GM12878 (cell line): ENCODE measurements at regions not wholly inside any gene's neighbourhood (a gene's known extent, or its start where the extent isn't known, plus 50 kb on each side); places are given as distances from the start of the nearest gene placed in this dataset.

Experiments used
- ATAC-seq: fragments of 200-7000 bp; cut with Tn5 transposase; 3 replicates; pipeline ENCODE4 v1.9.1; 2020; ENCODE audit warnings: mild to moderate bottlenecking, moderate library complexity
- BruUV-seq: library from RNA; stranded (reverse); fragments of 400-500 nt; replicated peaks from 2 replicates; lab custom pipeline; 2021; lab: Mats Ljungman, UMichigan
- CTCF ChIA-PET: fragments of 300-600 bp; sonication (Branson Sonifier 250); formaldehyde crosslinking; extraction: SDS; loops from one replicate; lab custom pipeline; 2021; ENCODE audit warnings: inconsistent platforms; lab: Yijun Ruan, JAX
- POLR2A ChIA-PET: fragments of 350-600 bp; formaldehyde crosslinking; extraction: SDS; loops from one replicate; lab custom pipeline; 2021; ENCODE audit warnings: inconsistent platforms; lab: Charles Lee
- RAD21 ChIA-PET: fragments of 300-600 bp; sonication (Branson Sonifier 250); formaldehyde crosslinking; loops from one replicate; lab custom pipeline; 2023; ENCODE audit warnings: antibody characterized with exemption; ENCODE audit not compliant: unreplicated experiment; lab: Charles Lee
- SMC1A ChIA-PET: fragments of 300-600 bp; sonication (Branson Sonifier 250); formaldehyde crosslinking; loops from one replicate; lab custom pipeline; 2023; ENCODE audit not compliant: unreplicated experiment, uncharacterized antibody; lab: Charles Lee
- DNase-seq: peaks from one replicate; pipeline ENCODE4 v3.0.0-alpha.2; 2011; ENCODE audit warnings: low read depth, low spot score
- FAIRE-seq: peaks from 3 replicates; lab custom pipeline; 2011; peaks lifted over from hg19 to GRCh38; lab: Jason Lieb, UNC
- H2AFZ ChIP-seq: 2 replicates; pipeline ENCODE4 v1.6.0; 2011; ENCODE audit warnings: low read depth, low read length, control low read depth; ENCODE audit not compliant: control insufficient read depth
- H3K27ac ChIP-seq: 2 replicates; pipeline ENCODE4 v1.5.1; 2011; ENCODE audit warnings: control low read depth; ENCODE audit not compliant: control insufficient read depth, insufficient read depth
- H3K27me3 ChIP-seq, 2 experiments: replicated peaks in 1 of 2; 2 replicates each; pipeline versions ENCODE4 v1.6.0 to v1.6.1; 2011; ENCODE audit warnings: low read length in 1 of 2; ENCODE audit not compliant: control insufficient read depth in 2 of 2, insufficient read depth in 2 of 2
- H3K36me3 ChIP-seq, 2 experiments: 2 replicates each; pipeline ENCODE4 v1.5.1; 2011; ENCODE audit warnings: low read length in 1 of 2; ENCODE audit not compliant: control insufficient read depth in 2 of 2, insufficient read depth in 2 of 2
- H3K4me1 ChIP-seq: 2 replicates; pipeline ENCODE4 v1.6.1; 2011; ENCODE audit warnings: mild to moderate bottlenecking, low read length, moderate library complexity, mixed read lengths; ENCODE audit not compliant: control insufficient read depth, insufficient read depth
- H3K4me2 ChIP-seq: 2 replicates; pipeline ENCODE4 v1.6.0; 2011; ENCODE audit warnings: control low read depth; ENCODE audit not compliant: control insufficient read depth, insufficient read depth
- H3K4me3 ChIP-seq: fragments of 200-600 bp; sonication (generic); 2 replicates; pipeline ENCODE4 v1.5.1; 2016
- H3K79me2 ChIP-seq: 2 replicates; pipeline ENCODE4 v1.6.0; 2011; ENCODE audit warnings: low read length; ENCODE audit not compliant: control insufficient read depth, insufficient read depth
- H3K9ac ChIP-seq: 2 replicates; pipeline ENCODE4 v1.8.0; 2011; ENCODE audit warnings: low read length, control low read depth, mixed read lengths; ENCODE audit not compliant: control insufficient read depth, insufficient read depth
- H3K9me3 ChIP-seq: replicated peaks from 3 replicates; pipeline ENCODE4 v1.5.1; 2011; ENCODE audit warnings: mild to moderate bottlenecking, low read length; ENCODE audit not compliant: control insufficient read depth, insufficient read depth
- H4K20me1 ChIP-seq: 2 replicates; pipeline ENCODE4 v1.6.0; 2011; ENCODE audit not compliant: control insufficient read depth, insufficient read depth
- BCL11A ChIP-seq: IDR thresholded peaks from 2 replicates; pipeline ENCODE4 v1.6.1; 2011; ENCODE audit warnings: low read depth, low read length
- CBX5 ChIP-seq: sonication (generic); IDR thresholded peaks from 2 replicates; pipeline ENCODE4 v1.6.1; 2016; ENCODE audit warnings: low read depth, moderate library complexity, mild to moderate bottlenecking, inconsistent platforms
- E4F1 ChIP-seq: fragments of 450-650 bp; IDR thresholded peaks from 2 replicates; pipeline ENCODE4 v1.6.1; 2018; ENCODE audit warnings: borderline replicate concordance, mild to moderate bottlenecking; ENCODE audit not compliant: partially characterized antibody
- EGR1 ChIP-seq, 2 experiments: IDR thresholded peaks; 1 replicate in 1 of 2; 2 replicates in 1 of 2; pipeline ENCODE4 v1.6.1; 2011 to 2012; ENCODE audit warnings: low read depth in 2 of 2, low read length in 2 of 2, borderline replicate concordance in 1 of 2, mild to moderate bottlenecking in 1 of 2, moderate library complexity in 1 of 2
- SUZ12 ChIP-seq: fragments of 200-600 bp; sonication (generic); IDR thresholded peaks from one replicate; pipeline ENCODE4 v1.6.1; 2018; ENCODE audit warnings: antibody characterized with exemption, mild to moderate bottlenecking; ENCODE audit not compliant: unreplicated experiment
- TCF12 ChIP-seq: IDR thresholded peaks from 2 replicates; pipeline ENCODE4 v1.6.1; 2011; ENCODE audit warnings: low read depth, mild to moderate bottlenecking, low read length
- ZNF217 ChIP-seq: fragments of 450-650 bp; IDR thresholded peaks from 2 replicates; pipeline ENCODE4 v1.6.1; 2017; ENCODE audit warnings: antibody characterized with exemption, mild to moderate bottlenecking
- WGBS: methylation state at CpG from one replicate; pipeline ENCODE4 v1.1.6; 2016; ENCODE audit warnings: low lambda C conversion rate; ENCODE audit not compliant: insufficient replicate concordance, insufficient coverage; ENCODE audit errors: missing lambda C conversion rate; 5-methylcytosine and 5-hydroxymethylcytosine counted together
- in situ Hi-C: fragments of 300-500 bp; cut with MboI; formaldehyde crosslinking; loops from 9 replicates; pipeline ENCODE4 v1.14.3; 2018; ENCODE audit warnings: mixed read lengths
- intact Hi-C: fragments of 100-400 bp; cut with micrococcal nuclease; formaldehyde crosslinking; loops from one replicate; pipeline ENCODE4 v1.14.2; 2022; ENCODE audit not compliant: unreplicated experiment
- TF ChIP-seq, protein P1 (sequence below): IDR thresholded peaks from 2 replicates; pipeline ENCODE4 v1.6.1; 2012; ENCODE audit warnings: improper control_type of control experiment, low read depth, low read length; ENCODE audit not compliant: insufficient replicate concordance
- TF ChIP-seq, protein P2 (sequence below): IDR thresholded peaks from 2 replicates; pipeline ENCODE4 v1.6.1; 2011; ENCODE audit warnings: borderline replicate concordance, low read depth, mild to moderate bottlenecking, moderate library complexity, mixed read lengths, low read length; ENCODE audit not compliant: insufficient read depth; ENCODE audit errors: extremely low read length
- TF ChIP-seq, protein P3 (sequence below): fragments of 450-650 bp; IDR thresholded peaks from 2 replicates; pipeline ENCODE4 v1.6.1; 2017; ENCODE audit warnings: mild to moderate bottlenecking

GRCh38 chr5:111834926-111835599, 78.1 kb upstream of the NREP start (continued):
- TF ChIP-seq, protein P1, sequence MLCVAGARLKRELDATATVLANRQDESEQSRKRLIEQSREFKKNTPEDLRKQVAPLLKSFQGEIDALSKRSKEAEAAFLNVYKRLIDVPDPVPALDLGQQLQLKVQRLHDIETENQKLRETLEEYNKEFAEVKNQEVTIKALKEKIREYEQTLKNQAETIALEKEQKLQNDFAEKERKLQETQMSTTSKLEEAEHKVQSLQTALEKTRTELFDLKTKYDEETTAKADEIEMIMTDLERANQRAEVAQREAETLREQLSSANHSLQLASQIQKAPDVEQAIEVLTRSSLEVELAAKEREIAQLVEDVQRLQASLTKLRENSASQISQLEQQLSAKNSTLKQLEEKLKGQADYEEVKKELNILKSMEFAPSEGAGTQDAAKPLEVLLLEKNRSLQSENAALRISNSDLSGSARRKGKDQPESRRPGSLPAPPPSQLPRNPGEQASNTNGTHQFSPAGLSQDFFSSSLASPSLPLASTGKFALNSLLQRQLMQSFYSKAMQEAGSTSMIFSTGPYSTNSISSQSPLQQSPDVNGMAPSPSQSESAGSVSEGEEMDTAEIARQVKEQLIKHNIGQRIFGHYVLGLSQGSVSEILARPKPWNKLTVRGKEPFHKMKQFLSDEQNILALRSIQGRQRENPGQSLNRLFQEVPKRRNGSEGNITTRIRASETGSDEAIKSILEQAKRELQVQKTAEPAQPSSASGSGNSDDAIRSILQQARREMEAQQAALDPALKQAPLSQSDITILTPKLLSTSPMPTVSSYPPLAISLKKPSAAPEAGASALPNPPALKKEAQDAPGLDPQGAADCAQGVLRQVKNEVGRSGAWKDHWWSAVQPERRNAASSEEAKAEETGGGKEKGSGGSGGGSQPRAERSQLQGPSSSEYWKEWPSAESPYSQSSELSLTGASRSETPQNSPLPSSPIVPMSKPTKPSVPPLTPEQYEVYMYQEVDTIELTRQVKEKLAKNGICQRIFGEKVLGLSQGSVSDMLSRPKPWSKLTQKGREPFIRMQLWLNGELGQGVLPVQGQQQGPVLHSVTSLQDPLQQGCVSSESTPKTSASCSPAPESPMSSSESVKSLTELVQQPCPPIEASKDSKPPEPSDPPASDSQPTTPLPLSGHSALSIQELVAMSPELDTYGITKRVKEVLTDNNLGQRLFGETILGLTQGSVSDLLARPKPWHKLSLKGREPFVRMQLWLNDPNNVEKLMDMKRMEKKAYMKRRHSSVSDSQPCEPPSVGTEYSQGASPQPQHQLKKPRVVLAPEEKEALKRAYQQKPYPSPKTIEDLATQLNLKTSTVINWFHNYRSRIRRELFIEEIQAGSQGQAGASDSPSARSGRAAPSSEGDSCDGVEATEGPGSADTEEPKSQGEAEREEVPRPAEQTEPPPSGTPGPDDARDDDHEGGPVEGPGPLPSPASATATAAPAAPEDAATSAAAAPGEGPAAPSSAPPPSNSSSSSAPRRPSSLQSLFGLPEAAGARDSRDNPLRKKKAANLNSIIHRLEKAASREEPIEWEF, result no peak
- TF ChIP-seq, protein P2, sequence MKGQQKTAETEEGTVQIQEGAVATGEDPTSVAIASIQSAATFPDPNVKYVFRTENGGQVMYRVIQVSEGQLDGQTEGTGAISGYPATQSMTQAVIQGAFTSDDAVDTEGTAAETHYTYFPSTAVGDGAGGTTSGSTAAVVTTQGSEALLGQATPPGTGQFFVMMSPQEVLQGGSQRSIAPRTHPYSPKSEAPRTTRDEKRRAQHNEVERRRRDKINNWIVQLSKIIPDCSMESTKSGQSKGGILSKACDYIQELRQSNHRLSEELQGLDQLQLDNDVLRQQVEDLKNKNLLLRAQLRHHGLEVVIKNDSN, result no peak
- TF ChIP-seq BCL11A, result no peak
- TF ChIP-seq CBX5, result no peak

GRCh38 chr5:111830333-111830732, 73.3 kb upstream of the NREP start:
- Histone ChIP-seq H4K20me1 (no peaks in the 10 kb centered on the region), H3K79me2 (no peaks in the 10 kb centered on the region), H3K36me3 (no peaks in the 10 kb centered on the region), H2AFZ (no peak overlapping the region), H3K27ac (no peak overlapping the region), H3K4me3 (no peak overlapping the region), H3K4me2 (no peak overlapping the region), H3K4me1 (no peaks in the 10 kb centered on the region), H3K9ac (no peak overlapping the region), H3K27me3 (no peaks in the 10 kb centered on the region), H3K9me3 (no peaks in the 10 kb centered on the region; the same call in 2 of the 3 replicates)
- in situ Hi-C loops (no loop called here), intact Hi-C loops (loop anchor here (10.0 kb wide), 1 partner anchor 276 kb away; no protein-coding TSS in a partner anchor)
- ChIA-PET SMC1A (interaction anchor here (0.7 to 2.2 kb wide), 6 partner anchors 8 to 222 kb away, joined by 3 to 9 read pairs (median 3); no protein-coding TSS in a partner anchor), CTCF (interaction anchor here (0.9 to 1.7 kb wide), 5 partner anchors 9 to 277 kb away, joined by 3 to 5 read pairs (median 3); no protein-coding TSS in a partner anchor), RAD21 (interaction anchor here (1.1 to 1.8 kb wide), 3 partner anchors 14 to 316 kb away, joined by 3 to 5 read pairs (median 3); no protein-coding TSS in a partner anchor), POLR2A (no interaction called here)
- BruUV-seq, result no TSS peak
- 57% methylated on average over 1 of the region's 1 CpG for WGBS
- DNase-seq (no peak), FAIRE-seq (no peak), ATAC-seq (no peak)
- TF ChIP-seq ZNF217 (no peak), EGR1 (IDR thresholded peaks at IDR 0.05; ENCODE audit: borderline replicate concordance in 1 of 2, low read depth in 2 of 2, low read length in 2 of 2) (no peak), TCF12 (no peak), E4F1 (no peak), SUZ12 (no peak)
- TF ChIP-seq, protein P3, sequence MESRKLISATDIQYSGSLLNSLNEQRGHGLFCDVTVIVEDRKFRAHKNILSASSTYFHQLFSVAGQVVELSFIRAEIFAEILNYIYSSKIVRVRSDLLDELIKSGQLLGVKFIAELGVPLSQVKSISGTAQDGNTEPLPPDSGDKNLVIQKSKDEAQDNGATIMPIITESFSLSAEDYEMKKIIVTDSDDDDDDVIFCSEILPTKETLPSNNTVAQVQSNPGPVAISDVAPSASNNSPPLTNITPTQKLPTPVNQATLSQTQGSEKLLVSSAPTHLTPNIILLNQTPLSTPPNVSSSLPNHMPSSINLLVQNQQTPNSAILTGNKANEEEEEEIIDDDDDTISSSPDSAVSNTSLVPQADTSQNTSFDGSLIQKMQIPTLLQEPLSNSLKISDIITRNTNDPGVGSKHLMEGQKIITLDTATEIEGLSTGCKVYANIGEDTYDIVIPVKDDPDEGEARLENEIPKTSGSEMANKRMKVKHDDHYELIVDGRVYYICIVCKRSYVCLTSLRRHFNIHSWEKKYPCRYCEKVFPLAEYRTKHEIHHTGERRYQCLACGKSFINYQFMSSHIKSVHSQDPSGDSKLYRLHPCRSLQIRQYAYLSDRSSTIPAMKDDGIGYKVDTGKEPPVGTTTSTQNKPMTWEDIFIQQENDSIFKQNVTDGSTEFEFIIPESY, result no peak
